RKO (cell line): ENCODE measurements at regions not wholly inside any gene's neighbourhood (a gene's known extent, or its start where the extent isn't known, plus 50 kb on each side); places are given as distances from the start of the nearest gene placed in this dataset.

Source experiments
- DNase-seq: peaks from one replicate; pipeline ENCODE4 v3.0.0-alpha.2; 2016; ENCODE audit warnings: low spot score

DNA sequence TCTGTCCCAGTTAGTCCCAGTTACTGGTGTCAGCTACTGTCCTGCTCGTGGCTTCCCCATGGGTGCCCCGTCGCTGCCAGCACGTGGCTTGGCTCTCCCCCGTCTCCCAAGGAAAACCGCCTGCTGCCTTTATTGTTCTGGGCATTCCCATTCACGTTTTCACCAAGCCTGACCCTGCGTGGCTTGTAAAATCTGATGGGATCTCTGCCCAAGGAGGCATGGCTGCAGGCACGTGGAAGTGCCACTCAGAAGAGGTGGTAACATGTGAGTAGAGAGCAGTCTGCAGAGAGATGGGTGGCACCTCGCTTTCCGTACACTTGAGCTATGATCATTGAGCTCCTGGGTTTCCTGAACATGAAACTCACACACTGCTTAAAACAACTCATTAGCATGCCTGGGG is 429.2 kb upstream of the KLF4 start:
- DNase-seq, result no peak

DNA sequence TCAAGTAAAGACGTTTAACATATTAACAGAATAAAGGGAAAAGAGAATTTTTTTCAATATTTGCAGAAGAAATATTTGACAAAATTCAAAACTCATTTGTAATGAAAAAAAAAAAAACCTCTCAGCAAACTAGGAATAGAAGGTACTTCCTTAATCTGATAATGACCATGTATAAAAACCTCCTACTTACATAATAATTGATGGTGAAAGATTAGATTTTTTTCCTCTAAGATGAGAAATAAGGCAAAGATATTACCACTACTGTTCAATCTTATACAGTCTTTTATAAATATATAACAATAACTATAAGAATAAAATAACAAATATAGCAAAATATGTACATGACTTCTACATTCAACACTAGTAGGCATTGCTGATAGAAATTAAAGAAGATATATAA is 424.6 kb upstream of the KLF4 start:
- DNase-seq, result no peak

DNA sequence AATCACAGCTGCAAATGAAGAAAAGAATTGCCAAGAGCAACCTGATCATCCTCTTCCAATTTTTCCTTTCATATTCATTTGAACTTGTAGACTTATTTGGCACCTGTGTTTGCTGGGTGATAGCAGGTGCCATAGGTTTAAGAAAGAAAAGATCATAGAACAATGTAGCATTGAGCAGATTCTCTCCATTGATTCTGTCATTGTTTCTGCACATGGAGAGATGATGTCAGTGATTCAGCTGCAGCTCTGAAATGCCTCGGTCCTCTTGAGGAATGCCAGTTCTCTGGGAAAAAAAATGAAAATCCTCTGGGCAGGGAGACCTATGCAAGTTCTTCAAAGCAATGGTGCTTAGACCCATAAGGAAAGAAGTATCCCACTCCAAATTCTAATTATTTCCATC is 418.1 kb upstream of the KLF4 start:
- DNase-seq, result no peak

DNA sequence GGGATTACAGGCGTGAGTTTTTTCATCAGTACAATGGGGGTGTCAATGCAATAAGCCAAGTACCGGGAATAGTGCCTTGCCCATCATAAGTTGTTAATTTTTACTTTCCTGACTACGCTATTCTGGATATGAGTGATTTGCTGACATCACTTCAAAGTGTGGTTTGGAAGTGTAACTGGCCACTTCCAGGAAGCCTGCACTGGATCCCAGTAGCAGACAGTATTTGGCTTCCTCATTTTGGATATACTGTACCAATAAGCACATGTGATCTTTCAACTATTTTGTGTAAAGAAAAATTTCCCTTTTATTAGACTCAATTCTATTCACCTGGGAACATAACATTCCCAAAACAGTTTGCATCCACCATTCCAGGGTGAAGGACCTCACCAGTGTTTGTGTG is 417.7 kb upstream of the KLF4 start:
- no peak for DNase-seq

DNA sequence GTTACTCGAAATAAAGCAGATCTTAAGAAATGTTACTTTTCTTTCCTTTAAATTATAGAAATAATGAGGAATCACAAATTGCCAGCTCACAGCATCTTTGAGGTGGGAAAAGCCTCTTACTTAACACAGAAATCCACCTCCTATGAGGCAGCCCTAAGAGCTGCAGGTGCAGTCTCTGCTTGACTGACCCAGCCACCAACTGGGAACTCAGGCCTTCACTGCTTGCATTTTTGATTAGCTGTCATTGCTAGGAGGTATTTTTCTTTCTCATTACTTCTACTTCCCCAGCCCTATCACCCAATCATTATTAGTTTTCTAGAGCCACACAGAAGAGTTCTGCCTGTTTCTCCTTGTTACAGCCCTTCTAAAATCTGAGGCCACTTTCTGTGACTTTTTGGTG is 416.5 kb upstream of the KLF4 start:
- no peak for DNase-seq

DNA sequence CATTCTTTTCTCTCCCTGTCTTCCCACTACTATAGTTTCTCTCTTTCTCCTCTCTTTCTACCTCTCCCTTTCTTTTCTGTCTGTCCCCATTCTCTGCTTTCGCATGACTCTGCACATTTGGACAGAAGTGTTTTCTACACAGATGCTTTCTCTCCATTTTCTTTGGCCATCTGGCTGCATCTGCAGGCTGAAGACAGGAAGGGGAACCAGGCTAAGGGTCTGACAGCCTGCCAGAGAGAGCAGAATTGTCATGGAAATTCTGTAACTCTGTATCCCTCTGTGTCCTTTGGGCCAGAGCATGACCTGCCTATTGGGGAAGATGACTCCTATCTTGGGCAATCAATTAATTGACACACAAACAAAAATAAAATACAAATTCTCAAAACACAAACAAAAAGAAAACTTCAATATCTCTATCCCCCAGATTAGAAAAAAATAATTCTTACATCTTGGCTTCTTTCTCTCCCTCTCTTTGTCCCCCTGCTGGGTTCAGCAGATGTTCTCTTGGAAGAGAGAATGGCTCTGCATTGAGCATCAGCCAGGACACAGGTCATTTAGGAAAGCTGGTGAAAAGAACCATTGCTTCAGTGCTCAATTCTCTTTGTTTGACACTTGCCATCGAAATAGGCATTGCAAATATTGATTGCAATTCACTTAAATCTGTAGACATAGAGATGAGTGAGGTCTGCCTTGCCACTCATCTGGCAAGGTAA is 415.9 kb upstream of the KLF4 start:
- DNase-seq, result no peak

DNA sequence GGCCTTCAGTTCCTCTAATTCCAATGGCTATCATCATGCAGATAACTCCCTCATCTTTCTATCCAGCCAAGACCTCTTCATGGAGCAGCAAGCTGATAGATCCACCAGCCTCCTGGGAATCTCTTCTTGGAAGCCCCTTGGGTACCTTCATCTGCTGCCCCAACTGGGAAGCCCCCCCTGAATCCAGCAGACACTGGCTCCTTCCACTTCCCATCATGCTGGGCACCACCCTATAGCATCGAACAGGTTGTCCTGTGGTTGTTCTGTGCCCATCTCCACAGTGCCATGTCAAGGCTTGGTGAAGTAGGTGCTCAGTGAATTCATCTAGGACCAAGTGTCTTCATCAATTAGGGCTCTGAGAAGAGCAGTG is 410.4 kb upstream of the KLF4 start:
- no peak for DNase-seq

DNA sequence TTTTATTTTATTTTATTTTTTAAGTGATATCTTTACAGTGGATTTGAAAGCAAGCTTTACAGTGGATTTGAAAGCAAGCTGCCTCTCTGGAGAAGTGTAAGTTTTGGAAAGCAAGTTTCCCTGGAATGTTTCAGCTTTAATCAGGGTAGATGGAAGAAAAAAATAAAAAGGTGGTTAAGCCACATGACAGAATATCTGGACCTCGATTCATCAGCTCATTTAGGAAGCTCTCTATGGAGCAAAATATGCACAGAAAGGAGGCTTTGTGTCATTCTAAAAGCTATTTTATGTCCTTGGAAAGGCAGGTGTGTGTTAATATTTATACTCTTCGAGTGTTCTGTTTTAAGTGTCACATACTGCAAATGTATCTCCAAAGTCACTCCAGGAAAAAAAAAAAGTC is 409.2 kb upstream of the KLF4 start:
- no peak for DNase-seq

DNA sequence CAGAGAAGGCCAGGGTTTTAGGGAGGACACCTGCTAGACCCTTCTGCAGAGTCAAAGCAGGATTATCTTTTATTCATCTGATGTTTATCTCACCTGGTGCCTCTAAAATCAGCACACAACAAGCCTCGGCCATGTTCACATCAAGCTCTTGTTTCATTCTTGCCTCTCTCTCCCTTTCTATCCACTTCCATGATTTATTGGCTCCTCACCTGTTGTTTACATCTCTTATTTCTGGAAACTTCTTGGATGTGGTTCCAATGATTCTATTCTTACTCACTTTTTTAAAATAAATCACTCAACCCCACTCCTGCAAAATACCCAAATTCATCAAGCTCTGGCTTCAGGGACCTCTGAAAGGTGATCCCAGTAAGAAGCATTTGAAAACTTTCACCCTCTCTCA is 407.0 kb upstream of the KLF4 start:
- DNase-seq, result no peak

DNA sequence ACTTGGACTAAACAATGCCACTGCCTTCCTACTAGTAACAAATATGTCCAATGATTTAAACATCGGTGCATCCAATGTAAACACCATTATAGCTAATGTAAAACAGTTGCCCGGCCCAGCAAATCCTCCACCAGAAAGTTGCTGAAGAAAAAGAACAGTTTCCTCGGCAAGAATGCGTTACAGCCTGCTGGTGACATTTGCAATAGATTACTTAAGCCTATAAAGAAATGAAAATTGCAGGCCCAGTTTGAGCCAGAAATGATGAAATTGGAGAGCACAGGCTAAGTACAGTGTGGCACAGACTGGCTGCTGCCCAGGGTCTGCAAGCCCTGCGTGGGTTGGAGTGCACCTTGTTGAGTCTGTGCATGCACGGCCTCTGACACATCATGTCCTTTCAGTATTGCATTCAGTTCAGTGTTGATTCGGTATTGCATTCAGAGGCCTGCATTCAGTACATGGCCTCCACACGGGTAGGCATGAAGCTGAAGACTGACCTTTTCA is 406.0 kb upstream of the KLF4 start:
- no peak for DNase-seq

DNA sequence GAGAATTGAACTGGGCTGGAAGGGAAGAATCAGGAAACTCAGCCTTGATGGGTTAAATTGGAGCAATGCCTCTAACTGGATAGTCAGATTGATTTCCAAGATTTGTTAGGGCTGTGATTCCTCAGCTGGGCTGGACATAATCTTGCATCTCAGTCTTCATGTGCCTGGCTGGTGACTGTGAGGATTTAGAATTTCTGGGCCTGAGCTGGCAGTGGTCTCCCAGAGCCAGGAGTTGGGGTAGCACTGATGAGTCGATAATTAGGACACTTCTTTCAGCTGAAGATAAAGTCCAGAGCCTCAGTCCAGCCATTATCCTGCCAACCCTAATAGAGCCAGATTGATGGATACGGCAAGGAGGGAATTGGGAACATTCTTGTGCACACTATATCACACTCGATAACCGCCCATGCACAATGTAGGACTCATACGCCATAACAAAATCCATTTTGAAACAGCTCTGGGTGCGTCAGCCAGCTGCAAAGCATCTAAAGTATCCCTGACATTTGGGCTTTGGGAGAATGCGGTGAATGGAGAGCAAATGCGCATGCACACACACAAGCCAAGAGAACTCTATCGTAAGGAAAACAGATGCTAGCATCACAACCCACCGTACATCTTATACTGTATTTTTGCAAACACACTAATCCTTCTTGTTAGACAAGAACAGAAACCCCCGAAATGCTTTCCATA is 405.1 kb upstream of the KLF4 start:
- no peak for DNase-seq

DNA sequence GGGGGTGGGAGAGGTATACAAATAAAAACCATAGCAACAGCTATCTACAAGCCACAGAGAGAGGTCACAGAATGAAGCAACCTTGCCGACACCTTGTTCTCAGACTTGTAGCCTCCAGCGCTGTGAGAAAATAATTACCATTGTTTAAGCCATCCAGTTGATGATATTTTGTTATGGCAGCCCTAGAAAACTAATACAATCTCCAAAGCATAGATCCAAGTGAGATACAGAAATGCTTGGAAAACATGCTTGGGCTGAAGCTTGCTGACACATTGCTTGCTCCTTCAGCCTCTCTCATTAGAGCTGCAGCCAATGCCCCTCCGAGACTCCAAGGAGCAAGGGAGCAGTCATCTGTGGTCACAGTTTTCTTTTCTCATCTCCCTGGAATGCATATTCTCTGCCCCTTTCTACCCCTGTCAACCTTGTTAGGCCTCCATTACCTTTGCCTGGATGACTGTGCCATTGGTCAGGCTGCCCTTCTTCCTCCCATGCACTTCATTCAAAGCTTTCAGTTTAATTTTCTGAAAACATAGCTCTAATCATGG is 401.4 kb upstream of the KLF4 start:
- DNase-seq, result no peak

DNA sequence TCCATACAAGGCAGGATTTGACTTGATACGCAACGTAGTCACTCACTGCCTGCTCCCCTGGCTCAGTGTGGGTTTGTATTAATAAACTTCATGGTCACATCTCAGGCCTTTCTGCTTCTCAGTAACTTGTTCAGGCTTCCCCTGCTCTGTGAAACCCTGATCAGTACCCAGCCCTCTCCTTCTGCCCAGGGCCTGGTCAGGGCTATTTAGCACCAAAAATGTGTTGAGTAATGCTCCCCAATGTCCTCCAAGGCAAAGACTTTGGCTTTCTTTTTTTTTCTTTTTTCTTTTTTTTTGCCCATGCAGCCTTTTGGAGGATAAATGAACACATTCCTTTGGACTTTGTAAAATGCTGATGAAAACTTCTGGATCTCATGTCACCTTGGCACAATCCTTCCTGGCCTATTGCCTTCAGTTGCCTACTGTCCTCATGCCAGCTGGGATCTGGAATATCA is 399.2 kb upstream of the KLF4 start:
- DNase-seq, result no peak

DNA sequence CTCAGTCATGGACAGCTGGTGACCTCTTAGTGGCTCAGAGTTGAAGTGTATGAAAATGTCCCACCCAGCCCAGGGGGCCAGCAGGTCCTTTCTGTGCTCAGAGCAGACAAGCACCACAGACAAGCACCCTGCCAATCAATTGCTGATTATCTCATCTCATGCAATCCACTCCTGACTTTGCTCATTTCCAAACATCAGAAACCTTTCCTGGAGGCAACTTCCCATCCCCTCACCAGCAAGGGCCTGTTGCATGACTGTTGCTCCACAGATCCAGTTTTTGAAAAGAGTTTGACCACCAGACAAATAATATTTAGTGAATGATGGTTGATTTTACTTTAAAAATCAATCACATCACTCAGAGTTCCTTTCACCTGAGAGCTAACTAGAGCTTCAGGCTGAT is 397.3 kb upstream of the KLF4 start:
- no peak for DNase-seq

DNA sequence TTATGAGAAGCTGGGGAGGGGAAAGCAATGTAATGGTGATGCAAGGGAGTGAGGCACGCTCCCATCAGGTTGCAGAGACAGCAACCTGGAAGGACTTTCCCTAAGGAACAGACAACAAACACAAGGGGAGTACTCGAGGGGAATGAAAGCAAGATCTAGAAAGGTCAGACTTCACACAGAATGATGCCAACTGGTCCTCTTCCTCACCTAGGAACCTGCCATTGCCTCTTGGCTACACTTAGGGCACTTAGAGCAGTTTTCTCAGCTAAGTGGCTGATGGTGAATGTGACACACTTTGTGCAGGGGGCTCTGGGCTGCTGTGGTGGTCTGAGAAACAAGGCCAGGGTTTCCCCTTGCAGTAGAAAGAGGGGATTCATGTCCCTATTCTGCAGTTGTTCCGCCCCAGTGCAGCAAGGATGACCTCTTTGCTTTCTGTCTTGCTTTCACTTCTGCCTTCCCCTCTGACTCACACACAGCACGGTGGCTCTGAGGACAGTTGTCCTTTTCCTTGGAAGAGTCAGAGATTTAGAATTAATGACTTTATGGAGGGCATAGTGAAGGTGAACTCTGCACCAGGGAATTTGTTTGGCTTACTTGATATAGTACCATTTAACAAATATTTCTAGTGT is 394.0 kb upstream of the KLF4 start:
- no peak for DNase-seq

DNA sequence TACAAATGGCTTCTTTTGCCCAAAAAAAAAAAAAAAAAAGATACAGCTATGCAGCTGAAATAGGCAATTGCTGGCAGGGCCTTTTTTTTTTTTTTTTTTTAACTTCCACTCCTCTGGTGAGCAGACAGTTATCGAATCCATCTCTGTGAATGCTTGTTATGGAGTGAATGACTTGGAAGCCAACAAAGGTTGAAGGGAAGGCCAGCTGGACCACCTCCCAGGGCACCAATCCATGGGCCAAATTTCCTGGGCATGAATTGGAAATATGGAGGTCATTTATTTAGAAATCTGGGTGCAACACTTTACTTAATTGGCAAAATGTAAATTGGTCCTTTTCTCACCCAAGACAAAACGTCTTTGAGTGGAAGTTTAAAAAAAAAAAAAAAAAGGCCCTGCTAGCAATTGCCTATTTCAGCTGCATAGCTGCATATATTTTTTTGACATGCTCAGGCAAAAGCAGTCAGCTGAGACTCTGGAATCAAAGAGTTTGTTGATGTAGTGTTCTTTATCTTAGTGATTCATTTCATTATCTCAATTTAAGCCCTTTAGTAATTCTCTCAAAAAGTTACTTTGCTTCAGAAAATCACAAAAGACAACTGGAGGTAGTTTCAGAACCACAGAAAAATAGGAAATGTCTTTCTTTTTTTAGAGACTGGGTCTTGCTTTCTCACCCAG is 392.2 kb upstream of the KLF4 start:
- DNase-seq, result no peak

DNA sequence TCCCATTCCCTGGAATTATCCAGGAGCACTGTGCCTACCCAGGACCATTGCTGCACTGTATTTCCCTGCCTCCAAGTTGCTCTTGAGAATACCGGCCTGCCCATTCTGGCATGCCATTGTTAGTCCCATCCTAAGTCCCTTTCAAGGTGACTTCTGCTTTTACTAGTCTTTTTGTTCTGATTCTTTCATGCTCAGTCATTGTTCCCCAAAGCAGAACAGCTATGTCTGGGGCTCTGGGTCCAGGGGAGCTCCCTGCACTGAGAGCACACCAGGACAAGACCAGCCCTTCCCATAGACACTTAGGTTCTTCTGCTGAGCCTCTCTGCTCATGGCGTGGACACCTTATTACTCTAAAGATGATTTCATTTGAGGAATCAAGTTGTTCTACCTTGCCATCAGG is 388.9 kb upstream of the KLF4 start:
- no peak for DNase-seq

DNA sequence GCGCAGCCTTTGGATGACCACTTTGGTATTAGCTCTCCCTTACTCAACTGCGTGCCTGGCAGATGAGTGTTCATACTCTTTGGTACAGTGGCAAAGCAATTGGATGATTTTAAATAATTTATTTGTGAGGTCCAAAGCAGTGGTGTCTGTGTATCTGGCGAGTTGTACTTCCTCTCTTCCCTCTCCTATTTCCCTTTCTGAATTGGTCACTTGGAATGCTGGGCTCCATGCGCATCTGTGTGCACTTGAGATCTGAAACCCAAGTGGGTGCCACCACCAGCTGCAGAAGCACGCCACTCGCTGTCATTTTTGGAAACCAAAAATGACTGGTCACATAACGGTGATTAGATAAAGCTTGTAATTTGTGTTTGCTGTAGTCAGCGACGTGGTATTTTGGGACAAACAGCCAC is 386.0 kb upstream of the KLF4 start:
- no peak for DNase-seq

DNA sequence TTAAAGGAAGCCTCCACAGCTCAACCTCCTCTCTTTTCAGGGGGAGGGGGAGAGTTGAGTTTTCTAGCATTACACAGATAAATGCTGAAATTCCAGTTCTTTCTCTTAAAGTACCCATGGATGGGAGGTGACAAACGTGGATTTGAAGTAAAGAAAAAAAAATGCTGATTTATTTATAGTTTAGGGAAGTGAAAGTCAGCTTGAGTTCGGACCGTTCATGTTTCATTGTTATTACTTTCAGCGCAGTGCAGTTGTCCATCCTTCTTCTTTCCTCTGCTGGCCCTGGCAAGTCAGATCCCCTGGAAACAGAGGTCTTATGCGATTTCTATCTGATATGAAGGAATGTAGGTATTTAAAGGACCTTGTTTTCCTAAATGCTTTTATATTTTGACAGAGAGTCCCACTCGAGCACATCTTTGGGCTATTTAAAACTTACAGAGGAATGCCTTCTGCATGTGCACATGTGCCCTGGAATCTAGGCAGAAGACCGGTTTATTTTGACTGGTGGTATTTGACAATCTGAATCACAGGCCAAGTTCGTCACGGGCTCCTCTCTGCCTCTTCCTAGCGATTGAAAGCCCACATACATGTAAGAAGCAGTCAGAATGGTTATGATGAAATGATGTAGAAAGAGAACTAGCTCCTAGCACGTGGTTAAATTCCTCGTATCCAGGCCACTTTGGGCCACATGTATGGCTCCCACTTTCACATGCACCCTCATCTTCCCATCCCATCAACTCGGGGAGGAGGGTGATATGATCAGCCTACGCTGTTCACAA is 385.2 kb upstream of the KLF4 start:
- DNase-seq, result no peak

DNA sequence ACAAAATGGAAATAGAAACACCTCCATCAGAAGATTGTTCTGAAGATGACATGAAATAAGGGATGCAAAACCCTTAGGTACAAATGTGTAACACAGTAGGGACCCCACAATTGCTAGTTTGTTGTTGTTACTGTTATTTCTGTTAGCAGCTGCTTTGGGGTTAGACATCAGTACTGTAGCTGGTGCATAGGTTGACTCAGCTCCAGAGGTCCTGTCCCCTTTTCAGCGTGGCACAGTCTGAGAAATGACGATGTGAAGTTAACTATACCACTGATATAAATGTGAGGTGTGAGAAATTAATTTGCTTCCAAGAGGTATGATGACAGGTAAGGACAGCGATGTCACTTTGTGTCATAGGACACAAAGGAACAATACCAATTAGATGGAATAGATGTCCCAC is 384.6 kb upstream of the KLF4 start:
- DNase-seq, result no peak

DNA sequence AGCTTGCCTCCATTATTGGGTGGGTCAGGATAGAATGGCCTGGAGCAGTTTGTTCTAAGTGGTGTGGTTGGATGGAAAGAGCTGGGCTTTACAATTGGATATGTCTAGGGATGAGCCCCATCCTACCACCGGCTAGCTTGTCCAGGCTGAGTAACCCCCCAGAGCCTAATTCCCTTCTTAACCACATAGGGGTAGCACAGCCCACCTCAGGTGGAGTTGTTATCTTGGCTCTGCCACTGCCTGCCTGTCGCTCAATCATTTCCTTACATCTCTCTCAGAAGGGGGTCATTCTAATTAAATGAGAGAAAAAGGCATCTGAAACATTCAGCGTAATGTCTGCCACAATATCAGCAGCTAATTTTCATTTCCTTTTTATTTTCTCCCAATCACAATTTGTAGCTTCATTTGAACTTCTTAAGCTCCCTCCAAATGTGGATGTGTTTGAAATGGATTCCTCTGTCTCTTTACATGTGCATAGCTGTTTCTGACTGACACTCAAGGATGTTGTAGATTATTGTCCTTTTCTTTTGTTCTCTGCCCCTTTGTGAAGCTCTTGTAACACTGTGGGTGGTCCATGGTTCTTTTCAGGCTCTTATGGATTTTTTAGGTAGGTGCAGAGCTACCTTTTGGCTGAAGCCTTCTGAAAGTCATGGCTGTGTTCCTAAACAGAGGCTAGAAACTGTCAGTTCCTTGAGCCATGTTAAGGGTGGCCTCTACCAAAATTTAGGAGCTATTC is 383.1 kb upstream of the KLF4 start:
- DNase-seq, result no peak
